GM10266 (cell line): ENCODE measurements at regions not wholly inside any gene's neighbourhood (a gene's known extent, or its start where the extent isn't known, plus 50 kb on each side); places are given as distances from the start of the nearest gene placed in this dataset.

Experiments
- DNase-seq: peaks from one replicate; pipeline ENCODE4 v3.0.0; 2012; ENCODE audit errors: extremely low spot score
- TF ChIP-seq, protein P1 (sequence below): IDR thresholded peaks from 2 replicates; pipeline ENCODE4 v1.5.1; 2012; ENCODE audit warnings: mild to moderate bottlenecking, low read depth; ENCODE audit not compliant: control insufficient read depth, insufficient read depth; ENCODE audit errors: missing control alignments

- DNase-seq = no peak
- TF ChIP-seq, protein P1, sequence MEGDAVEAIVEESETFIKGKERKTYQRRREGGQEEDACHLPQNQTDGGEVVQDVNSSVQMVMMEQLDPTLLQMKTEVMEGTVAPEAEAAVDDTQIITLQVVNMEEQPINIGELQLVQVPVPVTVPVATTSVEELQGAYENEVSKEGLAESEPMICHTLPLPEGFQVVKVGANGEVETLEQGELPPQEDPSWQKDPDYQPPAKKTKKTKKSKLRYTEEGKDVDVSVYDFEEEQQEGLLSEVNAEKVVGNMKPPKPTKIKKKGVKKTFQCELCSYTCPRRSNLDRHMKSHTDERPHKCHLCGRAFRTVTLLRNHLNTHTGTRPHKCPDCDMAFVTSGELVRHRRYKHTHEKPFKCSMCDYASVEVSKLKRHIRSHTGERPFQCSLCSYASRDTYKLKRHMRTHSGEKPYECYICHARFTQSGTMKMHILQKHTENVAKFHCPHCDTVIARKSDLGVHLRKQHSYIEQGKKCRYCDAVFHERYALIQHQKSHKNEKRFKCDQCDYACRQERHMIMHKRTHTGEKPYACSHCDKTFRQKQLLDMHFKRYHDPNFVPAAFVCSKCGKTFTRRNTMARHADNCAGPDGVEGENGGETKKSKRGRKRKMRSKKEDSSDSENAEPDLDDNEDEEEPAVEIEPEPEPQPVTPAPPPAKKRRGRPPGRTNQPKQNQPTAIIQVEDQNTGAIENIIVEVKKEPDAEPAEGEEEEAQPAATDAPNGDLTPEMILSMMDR = no peak
These were observed 71.3 kb upstream of the PUDP start for GRCh38 chrX:7219153-7219705.

GRCh38 chrX:7218321-7219152 lies 70.6 kb upstream of the PUDP start:
- no peak for DNase-seq
- TF ChIP-seq, protein P1 = no peak

GRCh38 chrX:7216981-7217587 lies 69.1 kb upstream of the PUDP start:
- DNase-seq = no peak
- TF ChIP-seq, protein P1 = no peak

- TF ChIP-seq, protein P1 = no peak
- no peak for DNase-seq
These were observed 67.9 kb upstream of the PUDP start for GRCh38 chrX:7215842-7216241.

DNA sequence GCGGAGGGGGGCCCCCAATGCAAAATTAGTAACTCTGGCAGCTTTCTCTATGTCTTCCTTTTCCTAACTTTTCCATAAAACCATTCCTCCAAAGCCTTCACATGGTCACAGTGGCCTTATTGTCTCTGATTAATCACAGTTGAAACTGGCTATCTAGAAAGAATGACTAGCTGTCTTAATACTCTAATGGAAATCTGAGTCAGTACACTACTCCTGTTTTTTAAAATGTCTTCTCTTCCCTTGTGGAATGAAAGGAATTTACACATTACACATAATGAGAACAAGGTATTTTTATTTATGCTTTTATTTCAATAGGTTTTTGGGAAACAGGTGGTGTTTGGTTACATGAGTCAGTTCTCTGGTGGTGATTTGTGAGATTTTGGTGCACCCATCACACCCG lies 66.3 kb upstream of the PUDP start:
- TF ChIP-seq, protein P1 = no peak
- DNase-seq = no peak

GRCh38 chrX:7205037-7205577 lies 57.2 kb upstream of the PUDP start:
- TF ChIP-seq, protein P1 = no peak
- DNase-seq = no peak
